Activated T-cell treated with anti-CD3 and anti-CD28 coated beads for 48 hours (primary cell): ENCODE measurements at regions not wholly inside any gene's neighbourhood (a gene's known extent, or its start where the extent isn't known, plus 50 kb on each side); places are given as distances from the start of the nearest gene placed in this dataset.
"Not testable (repeated sequence)": the region's sequence is repeated elsewhere in the genome, so short reads cannot be mapped to it uniquely, and the experiment has no call there.

ENCODE experiments used
- DNase-seq: peaks from one replicate; pipeline ENCODE4 v3.0.0-alpha.2; 2020; ENCODE audit warnings: low read depth

DNA sequence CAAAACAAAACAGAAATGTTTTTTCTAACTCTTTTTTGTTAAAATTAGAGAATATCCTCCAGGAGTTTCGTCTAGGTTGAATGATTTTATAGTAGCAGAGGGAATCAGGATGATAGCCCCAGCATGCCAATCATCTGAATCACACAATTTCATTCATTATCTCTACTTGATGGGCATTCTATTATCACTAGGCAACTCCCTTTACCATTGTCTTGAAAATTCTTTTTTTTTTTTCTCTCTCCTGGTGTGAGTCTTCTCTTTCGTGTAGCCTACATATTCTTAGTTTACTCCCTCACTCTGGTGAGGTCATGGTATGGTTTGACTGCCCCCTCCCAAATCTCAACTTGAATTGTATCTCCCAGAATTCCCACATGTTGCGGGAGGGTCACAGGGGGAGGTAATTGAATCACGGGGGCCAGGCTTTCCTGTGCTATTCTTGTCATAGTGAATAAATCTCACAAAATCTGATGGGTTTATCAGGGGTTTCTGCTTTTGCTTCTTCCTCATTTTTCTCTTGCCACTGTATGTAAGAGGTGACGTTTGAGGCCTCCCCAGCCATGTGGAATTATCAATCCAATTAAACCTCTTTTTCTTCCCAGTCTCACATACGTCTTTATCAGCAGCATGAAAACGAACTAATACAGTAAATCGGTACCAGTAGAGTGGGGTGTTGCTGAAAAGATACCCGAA, 105.0 kb downstream of the OTUD1 start:
- DNase-seq = no peak

DNA sequence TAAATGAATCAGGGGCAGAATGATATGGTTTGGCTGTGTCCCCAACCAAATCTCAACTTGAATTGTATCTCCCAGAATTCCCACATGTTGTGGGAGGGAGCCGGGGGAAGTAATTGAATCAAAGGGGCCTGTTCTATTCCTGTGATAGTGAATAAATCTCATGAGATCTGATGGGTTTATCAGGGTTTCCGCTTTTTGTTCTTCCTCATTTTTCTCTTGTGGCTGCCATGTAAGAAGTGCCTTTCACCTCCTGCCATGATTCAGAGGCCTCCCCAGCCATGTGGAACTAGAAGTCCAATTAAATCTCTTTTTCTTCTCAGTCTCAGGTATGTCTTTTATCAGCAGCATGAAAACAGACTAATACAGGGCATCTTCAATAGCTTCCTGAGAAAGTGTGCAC, 107.0 kb downstream of the OTUD1 start:
- not testable (repeated sequence) for DNase-seq

DNA sequence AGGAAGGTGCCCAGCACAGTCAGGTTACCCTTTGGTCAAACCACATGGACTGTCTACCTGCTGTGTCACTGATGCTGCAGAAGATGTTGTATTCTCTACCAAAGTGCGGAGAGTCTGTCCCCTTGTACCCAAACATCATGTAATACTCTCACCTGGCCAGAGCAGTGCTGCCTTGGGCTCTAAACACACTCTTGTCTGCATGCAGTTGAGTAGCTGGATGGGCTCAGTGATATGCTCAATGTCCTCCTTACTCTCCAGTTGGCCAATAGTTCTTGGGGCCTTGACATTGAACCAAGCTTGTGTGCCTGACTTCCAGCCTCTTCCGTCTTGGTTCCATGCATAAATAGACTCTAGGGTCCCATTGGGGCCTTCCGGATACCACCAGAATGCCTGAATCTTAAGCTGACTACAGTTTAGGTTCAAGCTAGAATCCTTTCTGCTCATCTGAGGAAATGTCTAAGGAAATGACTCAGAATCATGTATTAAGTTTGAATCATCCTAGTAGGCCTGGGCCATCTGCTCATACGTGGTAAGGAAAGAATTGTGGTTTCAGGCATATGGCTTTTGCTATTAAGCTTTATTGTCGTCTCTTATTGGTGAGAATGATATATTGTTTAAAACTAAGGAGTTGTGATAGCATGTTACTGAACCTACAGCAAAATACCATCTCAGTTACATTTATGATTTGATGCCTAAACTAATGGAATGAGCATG, 118.0 kb downstream of the OTUD1 start:
- DNase-seq = no peak

DNA sequence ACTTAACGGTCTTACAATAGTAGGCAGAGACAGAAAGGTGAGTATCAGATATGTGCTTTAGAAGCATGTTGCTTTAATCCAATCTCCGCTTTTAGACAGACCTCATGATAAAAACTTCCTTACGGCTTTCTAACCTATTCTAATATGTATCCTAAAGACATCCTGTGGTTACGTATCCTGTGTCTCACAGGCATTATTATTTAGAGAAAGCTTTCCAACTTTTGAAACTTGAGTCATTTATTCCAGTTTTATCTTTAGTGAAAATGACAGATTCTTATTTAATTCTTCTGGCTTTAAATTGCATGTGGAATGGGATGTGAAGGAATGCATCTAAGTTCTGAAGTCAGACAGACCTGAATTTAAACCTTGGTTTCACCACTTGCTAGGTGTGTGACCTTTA, 118.9 kb downstream of the OTUD1 start:
- no peak for DNase-seq

DNA sequence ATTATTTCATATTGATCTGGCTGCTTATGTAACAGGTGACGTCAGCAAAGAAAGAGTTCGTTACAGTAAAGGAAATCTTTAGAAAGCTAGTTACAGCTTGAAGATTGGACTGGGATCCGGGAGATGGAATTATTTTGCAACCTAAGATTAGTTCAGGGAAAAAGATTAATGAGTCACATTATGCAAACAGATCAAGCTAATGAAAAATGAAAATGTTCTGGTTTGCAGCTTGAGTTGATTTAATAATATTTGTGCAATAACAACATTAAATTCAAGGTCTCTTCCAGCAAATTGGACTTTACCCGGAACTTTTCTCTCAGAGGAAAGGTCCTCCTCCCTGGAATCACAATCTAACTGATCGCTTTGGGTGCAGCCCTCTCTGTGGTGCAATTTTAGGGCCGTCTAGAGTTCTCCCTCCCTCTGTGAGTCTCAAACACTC, 119.5 kb downstream of the OTUD1 start:
- no peak for DNase-seq

DNA sequence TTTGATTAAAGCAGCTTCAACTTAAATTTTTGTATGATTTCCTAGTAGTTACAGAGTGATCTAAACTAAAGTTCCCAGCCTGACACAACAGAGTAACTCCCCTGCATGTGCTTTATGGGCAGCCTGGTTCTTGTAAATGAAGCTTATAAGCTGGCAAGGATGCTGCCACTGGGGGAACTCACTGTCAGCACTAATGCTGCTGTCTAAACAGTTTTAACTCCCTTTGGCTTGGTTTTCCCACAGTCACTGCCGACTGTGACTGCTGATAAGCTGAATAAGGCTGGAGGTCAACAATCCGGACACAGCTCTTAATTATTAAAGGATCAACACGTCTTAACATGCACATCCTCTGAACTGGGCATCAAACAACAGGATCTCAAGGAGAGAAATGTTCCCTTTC, 130.1 kb downstream of the OTUD1 start:
- DNase-seq = no peak

DNA sequence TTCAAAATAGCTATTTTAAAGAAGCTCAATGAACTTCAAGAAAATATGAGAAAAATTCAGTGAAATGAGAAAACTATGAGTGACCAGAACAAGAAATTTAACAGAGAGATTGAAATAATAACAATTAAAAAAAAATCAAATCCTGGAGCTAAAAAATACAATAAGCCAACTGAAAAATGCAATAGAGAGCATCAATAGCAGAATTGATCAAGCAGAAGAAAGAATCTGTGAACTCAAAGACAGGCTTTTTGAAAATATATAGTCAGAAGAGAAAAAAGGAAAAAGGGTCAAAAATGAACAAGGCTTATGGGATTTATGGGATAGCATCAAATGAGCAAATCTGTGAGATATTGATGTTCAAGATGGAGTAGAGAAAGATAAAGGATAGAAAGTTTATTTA, 133.0 kb downstream of the OTUD1 start:
- DNase-seq = no peak

DNA sequence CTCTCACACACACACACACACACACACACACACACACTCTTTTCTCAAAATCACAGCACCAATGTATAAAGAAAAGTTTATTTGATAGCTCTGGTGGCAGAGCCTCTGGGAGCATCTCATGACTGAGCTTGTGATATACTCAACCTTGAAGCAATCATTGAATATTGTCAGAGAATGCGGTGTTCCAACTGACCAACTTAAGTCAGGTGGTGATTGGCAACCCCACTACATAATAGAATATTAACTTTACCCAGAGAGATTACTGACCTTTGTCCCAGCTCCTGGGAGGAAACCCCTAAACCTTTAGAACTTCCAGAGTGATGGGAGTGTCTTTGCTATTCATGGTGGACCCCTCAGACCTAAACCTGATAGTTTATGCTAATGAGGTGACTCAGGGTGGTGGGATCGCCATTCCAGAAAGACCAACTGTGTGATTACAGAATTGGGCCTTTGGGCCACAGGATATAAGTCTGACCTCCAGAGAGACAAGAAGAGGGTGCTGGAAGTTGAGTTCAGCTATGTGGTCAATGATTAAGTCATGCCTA, 143.1 kb downstream of the OTUD1 start:
- DNase-seq = no peak

DNA sequence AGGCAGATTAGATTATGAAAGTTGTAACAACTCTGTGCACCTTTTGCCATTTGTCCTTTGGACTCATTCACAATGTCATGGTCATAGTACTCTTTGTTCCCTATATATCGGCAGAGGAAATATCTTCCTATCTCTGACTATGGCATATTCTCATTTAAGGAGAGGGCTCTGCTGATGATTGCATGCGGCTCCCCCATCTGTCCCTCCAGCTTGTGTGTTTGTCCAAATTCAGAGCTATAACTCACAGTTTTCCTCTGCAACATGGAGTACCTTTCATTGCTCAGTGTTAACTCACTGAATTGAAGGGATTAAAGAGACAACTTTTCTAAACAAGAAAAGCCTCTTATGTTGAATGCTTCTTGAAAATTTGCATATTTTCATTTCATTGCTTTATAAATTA, 145.5 kb downstream of the OTUD1 start:
- DNase-seq = no peak

DNA sequence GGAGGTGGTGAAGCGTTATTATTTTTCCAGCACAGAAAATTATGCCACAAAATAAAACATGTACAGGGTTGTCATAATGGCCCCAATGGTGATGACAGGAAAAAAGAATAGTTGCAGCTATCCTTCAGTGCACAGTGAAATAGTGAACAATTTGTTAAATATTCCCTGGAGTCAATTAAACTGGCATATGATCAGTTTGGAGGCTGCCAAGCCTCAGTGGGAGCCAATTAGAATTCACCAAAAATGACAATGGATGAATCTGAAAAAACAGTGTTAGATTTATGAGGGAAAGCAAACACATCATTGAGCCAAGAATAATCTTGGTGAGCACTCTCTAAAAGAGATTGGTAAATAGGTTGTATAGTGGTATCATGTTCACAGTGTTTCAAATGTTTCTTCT, 146.3 kb downstream of the OTUD1 start:
- no peak for DNase-seq

DNA sequence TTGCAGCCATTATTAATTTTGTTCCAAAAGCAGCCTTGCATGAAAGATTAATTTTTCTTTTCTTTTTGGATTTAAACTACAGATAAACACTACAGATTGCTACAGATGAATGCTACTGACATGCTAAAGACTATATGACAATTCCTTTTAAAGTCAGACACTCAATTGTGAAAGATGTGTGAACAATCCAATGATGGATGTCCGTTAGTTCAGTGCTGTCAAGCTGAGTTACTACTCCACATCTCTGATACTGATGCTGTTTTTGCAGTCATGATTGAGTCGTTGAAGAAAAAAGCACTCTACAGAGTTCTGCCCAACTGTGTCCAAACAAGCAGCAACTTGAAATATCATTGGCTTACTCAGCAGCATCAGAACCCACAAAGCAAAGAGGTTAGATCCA, 146.8 kb downstream of the OTUD1 start:
- no peak for DNase-seq

DNA sequence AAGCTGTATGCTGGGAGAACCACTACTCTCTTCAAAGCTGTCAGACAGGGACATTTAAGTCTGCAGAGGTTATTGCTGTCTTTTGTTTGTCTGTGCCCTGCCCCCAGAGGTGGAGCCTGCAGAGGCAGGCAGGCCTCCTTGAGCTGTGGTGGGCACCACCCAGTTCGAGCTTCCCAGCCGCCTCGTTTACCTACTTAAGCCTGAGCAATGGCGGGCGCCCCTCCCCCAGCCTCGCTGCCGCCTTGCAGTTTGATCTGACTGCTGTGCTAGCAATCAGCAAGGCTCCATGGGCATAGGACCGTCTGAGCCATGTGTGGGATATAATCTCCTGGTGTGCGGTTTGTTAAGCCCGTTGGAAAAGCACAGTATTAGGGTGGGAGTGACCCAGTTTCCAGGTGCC, 156.4 kb downstream of the OTUD1 start:
- not testable (repeated sequence) for DNase-seq

DNA sequence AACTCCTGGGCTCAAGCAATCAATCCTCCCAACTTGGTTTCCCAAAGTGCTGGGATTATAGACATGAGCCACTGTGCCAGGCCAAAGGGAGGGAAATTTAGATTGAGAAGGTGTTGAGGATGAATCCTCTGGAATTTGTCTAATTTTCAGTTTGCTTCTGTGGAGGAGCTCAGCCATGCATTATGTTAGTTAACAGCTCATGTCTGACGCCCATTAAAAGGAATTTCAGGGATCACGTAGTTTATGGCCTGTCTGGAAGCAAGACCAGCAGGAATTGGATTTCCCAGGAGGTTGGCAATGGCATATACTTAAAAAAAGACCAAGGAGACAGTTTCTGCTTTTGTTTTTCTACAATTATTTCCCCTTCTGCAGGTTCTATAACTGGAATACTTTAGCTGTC, 165.7 kb downstream of the OTUD1 start:
- DNase-seq = no peak

DNA sequence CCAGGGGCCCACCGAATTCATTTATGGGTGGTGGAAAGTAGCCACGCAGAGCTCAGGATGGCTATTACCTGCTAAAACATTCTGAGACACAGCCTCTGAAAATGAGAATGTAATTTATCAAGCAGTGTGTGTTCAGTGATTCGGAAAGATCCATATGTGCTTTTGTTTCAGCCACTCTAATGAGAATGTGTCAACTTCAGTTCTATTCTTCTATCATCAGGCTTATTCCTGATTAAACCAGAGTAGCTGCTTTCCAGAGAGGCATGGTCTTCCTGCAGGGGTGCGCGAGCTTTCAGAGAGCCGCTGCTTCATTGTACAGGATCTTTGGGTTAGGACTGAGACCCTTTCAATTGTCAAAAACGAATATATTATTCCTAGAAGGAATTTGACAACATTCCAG, 167.6 kb downstream of the OTUD1 start:
- DNase-seq = no peak

DNA sequence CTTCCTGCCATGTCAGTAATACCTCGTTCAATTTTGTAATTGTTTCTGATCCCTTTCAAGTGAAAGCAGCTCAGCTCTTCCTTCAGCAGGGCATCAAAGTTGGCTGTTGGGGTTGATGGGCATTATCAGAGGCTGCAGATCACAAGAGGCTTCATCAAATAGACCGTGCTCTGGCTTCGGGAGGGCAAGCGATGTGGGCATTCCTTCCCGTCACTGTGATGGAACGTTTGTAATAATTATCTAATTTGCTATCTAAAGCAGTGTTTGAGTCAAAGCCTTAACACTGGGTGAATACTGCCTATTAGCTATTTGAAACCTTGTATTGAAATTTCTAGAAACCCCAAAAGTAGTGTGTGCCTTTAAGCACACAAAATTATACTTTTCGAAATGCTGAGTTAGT, 170.1 kb downstream of the OTUD1 start:
- no peak for DNase-seq

DNA sequence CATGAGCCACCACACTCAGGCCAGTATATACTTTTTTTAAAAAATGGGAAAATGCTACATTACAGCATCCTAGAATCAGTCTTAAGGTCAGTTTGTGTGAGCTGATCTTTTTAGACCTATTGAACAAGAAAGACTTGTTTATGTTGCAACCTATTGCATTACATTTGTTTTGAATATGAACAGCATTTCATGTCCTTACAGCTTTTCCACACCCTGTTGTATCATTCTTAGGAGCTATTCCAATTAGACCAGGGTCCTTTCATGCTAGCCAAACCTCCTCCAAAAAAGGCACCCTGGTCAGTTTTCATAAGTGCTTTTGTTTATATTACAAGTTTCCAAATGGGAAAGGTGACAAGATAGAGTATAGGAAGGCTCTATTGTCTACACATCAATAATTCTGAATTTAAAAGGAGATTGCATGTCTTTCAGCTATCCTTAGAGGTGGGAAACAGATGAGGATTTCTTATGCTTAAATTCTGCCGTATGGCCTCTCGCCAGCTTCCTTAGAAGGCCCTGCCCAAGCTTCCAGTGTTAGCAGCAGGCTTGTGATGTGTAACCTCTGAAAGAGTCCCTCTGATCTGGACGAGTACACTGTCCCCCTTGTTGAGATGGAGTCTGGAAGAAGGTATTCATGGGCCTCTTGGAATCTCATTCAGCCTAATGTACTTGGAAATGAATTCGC, 171.9 kb downstream of the OTUD1 start:
- no peak for DNase-seq

DNA sequence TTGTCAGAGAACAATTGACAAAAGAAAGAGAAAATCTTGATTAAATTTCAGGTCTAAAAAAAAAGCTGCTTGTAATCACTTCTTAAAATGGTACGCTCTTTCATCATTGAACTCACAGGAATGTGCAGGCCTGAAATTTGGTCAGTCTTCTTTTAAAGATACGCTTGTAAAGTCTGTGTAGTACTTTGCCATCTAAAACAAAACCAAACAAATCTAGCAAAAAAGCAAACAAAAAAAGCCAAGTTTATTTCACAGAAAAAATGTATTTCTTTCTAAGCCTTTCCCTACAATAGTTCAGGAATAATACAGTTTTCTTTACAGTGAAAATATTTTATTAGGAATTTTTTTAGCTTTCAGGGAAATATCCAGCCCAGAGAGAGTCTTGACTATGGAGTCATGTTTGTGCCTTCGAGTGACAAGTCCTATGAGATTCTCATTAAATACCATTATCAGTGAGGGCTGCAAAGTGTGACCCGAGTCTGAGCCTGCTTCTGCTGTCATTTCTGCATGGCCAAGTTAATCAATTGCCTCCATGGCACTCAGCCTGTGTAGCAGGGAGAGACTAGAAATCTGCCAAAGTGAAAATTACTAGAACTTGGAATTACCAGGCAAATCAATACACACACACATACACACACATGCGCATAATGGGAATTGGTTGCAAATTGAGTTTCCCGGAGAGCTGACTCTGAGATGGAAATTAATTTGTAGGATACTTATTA, 172.6 kb downstream of the OTUD1 start:
- no peak for DNase-seq

DNA sequence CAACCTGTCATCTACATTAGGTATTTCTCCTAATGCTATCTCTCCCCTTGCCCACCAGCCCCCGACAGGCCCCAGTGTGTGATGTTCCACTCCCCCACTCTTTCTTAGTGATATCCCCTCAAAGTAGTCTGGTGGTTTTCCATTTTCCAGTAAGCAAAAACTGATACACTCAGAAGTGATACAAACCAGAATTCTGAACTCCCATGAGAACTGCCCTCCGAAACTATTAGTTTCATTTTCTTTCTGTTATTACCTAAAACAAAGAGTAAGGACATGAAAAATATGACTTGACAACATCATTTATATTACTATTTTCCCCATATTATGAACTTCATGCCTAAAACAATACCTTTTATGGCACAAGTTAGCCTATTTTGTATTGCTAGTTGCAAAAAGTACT, 175.0 kb downstream of the OTUD1 start:
- DNase-seq = no peak

DNA sequence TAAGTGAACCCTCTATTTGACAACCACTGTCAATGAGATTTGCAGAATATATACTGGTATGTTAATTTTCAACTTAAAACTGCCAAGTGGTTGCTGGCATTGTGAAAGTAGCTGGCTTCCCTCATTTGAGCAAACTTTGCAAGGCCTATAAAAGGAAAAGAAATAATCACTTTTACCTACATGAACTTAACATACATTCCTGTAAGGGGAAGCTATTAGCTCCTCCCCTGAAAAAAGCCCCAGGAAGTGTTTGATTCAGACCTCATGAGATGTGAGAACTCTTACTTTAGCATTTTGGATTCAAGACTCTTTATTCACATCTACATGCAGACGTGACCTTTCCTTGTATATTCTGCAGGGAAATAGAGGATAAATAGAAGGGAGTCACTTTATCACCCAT, 175.6 kb downstream of the OTUD1 start:
- DNase-seq = no peak

DNA sequence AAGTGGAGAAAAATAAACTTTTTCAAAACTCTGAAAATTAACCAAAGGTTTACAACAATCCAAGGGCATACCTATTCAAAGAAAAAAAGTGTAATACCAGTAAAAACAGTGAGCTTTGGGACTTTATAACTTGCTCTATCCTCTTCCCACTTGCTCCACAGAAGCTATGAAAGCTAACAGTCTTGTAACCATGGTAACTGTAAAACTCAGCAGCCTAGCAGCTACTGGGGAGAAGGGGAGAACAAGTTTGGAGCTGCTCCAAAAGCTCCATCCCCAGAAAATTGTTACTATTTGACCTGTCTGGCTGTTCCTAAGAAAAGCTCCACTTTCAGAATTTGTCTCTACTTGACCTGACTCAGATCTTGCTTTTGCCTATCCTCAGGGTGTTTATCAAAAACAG, 191.5 kb downstream of the OTUD1 start:
- DNase-seq = no peak

DNA sequence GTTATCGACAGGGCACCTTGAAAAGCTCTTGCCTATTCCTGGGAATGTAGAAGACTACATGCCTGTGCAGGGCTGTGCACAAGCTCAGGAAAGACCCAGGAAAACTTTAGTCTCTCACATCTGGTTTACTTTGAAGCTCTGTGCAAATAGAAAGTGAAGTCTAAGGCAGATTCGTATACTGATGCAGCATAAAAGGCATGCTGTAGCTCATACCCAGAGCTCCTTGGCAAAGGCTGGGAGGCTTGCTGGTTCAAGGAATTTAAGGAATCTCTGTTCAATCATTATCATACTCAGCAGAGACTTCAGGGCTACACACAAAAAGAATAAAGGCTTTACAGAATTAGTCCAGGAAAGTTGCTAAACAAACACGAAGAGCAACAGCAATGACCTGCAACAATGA, 192.0 kb downstream of the OTUD1 start:
- DNase-seq = no peak

DNA sequence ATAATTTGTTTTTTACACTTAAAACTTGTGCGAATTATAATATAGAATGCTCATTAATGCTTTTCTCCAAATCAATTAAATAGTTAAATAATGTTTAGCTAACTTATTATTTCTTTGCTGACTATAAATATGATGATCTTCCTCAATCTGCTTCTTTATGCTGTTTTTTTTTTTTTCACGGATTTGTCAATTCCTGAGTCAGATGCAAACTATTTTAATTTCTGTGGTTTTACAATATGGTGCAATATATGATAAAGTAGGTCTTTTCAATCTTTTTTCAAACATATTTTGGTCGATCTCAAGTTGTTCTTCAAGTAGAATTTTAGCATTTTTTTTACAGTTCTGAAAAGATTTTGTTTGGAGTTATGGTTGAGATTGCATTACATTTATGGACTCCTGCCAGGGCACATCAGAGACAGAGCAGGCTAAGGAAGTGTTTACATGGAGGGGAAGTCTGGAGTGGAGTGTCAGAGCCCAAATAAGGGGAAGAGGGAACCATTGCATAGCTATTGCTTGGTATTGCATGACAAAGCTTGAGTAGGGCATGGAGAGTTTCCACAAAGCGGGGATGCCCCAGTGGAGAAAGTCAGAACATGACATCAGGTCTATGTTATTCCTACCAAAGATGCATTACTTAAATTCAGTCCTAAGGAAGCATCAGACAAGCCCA, 204.4 kb downstream of the OTUD1 start:
- DNase-seq = no peak
